BLaER1 treated with 17β-estradiol and CSF1 and Interleukin-3, amounts not matched to agents 10 nM and 100 nM (cell line): ENCODE measurements at regions not wholly inside any gene's neighbourhood (a gene's known extent, or its start where the extent isn't known, plus 50 kb on each side); places are given as distances from the start of the nearest gene placed in this dataset.
A peak's percentile ranks its signal among the peaks of the same experiment; 100 is the strongest.

Experiments used
- H3K27ac ChIP-seq, 11 experiments: shearing (Covaris generic); formaldehyde crosslinking; 2 replicates each; pipeline ENCODE4 v1.8.1; 2022
- H3K27me3 ChIP-seq, 11 experiments: shearing (Covaris generic); formaldehyde crosslinking; 2 replicates each; pipeline ENCODE4 v1.8.1; 2022
- H3K36me3 ChIP-seq, 11 experiments: shearing (Covaris generic); formaldehyde crosslinking; 2 replicates each; pipeline ENCODE4 v1.8.1; 2022
- H3K4me1 ChIP-seq, 10 experiments: shearing (Covaris generic); formaldehyde crosslinking; 2 replicates each; pipeline ENCODE4 v1.8.1; 2022
- H3K4me2 ChIP-seq, 11 experiments: shearing (Covaris generic); formaldehyde crosslinking; 2 replicates each; pipeline ENCODE4 v1.8.1; 2022
- H3K4me3 ChIP-seq, 10 experiments: shearing (Covaris generic); formaldehyde crosslinking; 2 replicates each; pipeline ENCODE4 v1.8.1; 2022
- H3K9ac ChIP-seq, 11 experiments: shearing (Covaris generic); formaldehyde crosslinking; 2 replicates each; pipeline ENCODE4 v1.8.1; 2022
- H3K9me3 ChIP-seq, 11 experiments: shearing (Covaris generic); formaldehyde crosslinking; replicated peaks in 1 of 11; 2 replicates each; pipeline ENCODE4 v1.8.1; 2022
- H4K20me1 ChIP-seq, 11 experiments: shearing (Covaris generic); formaldehyde crosslinking; 2 replicates each; pipeline ENCODE4 v1.8.1; 2022
- Cebpa-rat ChIP-seq, 11 experiments: shearing (Covaris generic); IDR thresholded peaks; 2 replicates each; pipeline ENCODE4 v1.8.1; 2022

GRCh38 chr4:35734381-35735098, 509.8 kb downstream of the ARAP2 start:
- H3K27me3 ChIP-seq, result no peaks in the 10 kb centered on the region
- no peak overlapping the region for H3K4me2 ChIP-seq
- TF ChIP-seq Cebpa-rat (IDR thresholded peaks at IDR 0.05), result no peak
- H3K36me3 ChIP-seq, result no peaks in the 10 kb centered on the region
- no peak overlapping the region for H3K27ac ChIP-seq
- peaks cover 0 to 4% (median 0%) of the 10 kb centered on the region in 11 experiments; a peak in 1 of 22 replicates for H3K9me3 ChIP-seq
- no peaks in the 10 kb centered on the region for H4K20me1 ChIP-seq
- H3K9ac ChIP-seq, result no peak overlapping the region
- H3K4me1 ChIP-seq, result peaks cover 0 to 13% (median 0%) of the 10 kb centered on the region in 10 experiments; a peak in 7 of 20 replicates
- no peak overlapping the region for H3K4me3 ChIP-seq

GRCh38 chr4:35739308-35739707, 505.0 kb downstream of the ARAP2 start:
- no peak for TF ChIP-seq Cebpa-rat (IDR thresholded peaks at IDR 0.05)
- H3K27me3 ChIP-seq, result no peaks in the 10 kb centered on the region
- no peak overlapping the region for H3K4me3 ChIP-seq
- no peak overlapping the region for H3K27ac ChIP-seq
- no peak overlapping the region for H3K9ac ChIP-seq
- no peaks in the 10 kb centered on the region for H4K20me1 ChIP-seq
- no peaks in the 10 kb centered on the region for H3K36me3 ChIP-seq
- peaks cover 0 to 4% (median 0%) of the 10 kb centered on the region in 11 experiments; a peak in 1 of 22 replicates for H3K9me3 ChIP-seq
- peaks cover 0 to 6% (median 0%) of the 10 kb centered on the region in 10 experiments; a peak in 1 of 20 replicates for H3K4me1 ChIP-seq
- 0 out of 22 replicates have a peak overlapping the region, but pooled peaks of 1 of the 11 experiments have one; percentile 4 for H3K4me2 ChIP-seq

GRCh38 chr4:35754047-35754446, 490.3 kb downstream of the ARAP2 start:
- Histone ChIP-seq H3K4me3 (no peak overlapping the region), H3K27ac (no peak overlapping the region), H3K9ac (no peak overlapping the region), H3K36me3 (no peaks in the 10 kb centered on the region), H3K4me1 (no peaks in the 10 kb centered on the region), H3K4me2 (no peak overlapping the region), H3K9me3 (peaks cover 0 to 11% (median 0%) of the 10 kb centered on the region in 11 experiments; a peak in 3 of 22 replicates), H4K20me1 (no peaks in the 10 kb centered on the region), H3K27me3 (no peaks in the 10 kb centered on the region)
- no peak for TF ChIP-seq Cebpa-rat (IDR thresholded peaks at IDR 0.05)

DNA sequence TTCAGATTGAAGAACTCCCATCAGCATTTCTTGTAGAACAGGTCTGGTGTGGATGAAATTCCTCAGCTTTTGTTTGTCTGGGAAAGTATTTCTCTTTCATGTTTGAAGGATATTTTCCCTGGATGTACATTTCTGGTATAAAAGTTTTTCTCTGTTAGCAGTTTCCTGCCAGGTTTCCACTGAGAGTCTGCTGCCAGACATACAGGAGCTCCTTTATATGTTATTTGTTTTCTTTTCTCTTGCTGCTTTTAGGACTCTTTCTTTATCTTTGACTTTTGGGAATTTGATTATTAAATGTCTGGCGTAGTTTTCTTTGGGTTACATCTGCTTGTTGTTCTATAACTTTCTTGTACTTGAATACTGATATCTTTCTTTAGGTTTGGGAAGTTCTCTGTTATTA, 486.5 kb downstream of the ARAP2 start:
- Histone ChIP-seq H3K4me3 (no peak overlapping the region), H3K36me3 (no peaks in the 10 kb centered on the region), H3K27ac (no peak overlapping the region), H3K27me3 (no peaks in the 10 kb centered on the region), H3K9me3 (peaks cover 0 to 11% (median 0%) of the 10 kb centered on the region in 11 experiments; a peak in 3 of 22 replicates), H3K4me1 (no peaks in the 10 kb centered on the region), H3K9ac (no peak overlapping the region), H4K20me1 (no peaks in the 10 kb centered on the region), H3K4me2 (no peak overlapping the region)
- TF ChIP-seq Cebpa-rat (IDR thresholded peaks at IDR 0.05), result no peak

- no peak overlapping the region for H3K9ac ChIP-seq
- H4K20me1 ChIP-seq, result no peaks in the 10 kb centered on the region
- H3K4me2 ChIP-seq, result no peak overlapping the region
- TF ChIP-seq Cebpa-rat (IDR thresholded peaks at IDR 0.05), result no peak
- no peaks in the 10 kb centered on the region for H3K4me1 ChIP-seq
- H3K36me3 ChIP-seq, result no peaks in the 10 kb centered on the region
- no peak overlapping the region for H3K4me3 ChIP-seq
- peaks cover 0 to 11% (median 0%) of the 10 kb centered on the region in 11 experiments; a peak in 3 of 22 replicates for H3K9me3 ChIP-seq
- H3K27me3 ChIP-seq, result no peaks in the 10 kb centered on the region
- no peak overlapping the region for H3K27ac ChIP-seq
Observed at GRCh38 chr4:35760807-35761206, 483.5 kb downstream of the ARAP2 start.

DNA sequence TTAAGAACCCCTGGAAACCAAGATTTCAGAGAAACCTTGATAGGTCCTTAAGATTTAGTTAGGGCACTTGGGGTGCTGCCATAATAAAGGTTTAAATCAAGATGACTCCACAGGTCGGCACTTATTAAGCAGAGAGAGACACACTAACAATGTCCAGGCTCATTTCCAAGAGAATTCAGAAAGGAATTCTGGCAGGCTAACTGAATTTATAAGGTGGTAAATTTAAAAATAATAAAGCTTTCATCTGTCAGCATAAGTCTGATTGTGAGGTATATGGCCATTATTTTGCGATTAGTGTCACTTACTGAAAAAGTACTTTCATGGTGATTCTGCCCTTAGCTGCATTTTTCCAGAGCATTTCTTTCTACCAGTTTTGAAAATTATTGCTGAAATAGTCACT, 472.7 kb downstream of the ARAP2 start:
- Histone ChIP-seq H3K27me3 (no peaks in the 10 kb centered on the region), H3K4me1 (peaks cover 0 to 9% (median 0%) of the 10 kb centered on the region in 10 experiments; a peak in 3 of 20 replicates), H3K4me3 (no peak overlapping the region), H3K4me2 (no peak overlapping the region), H3K9me3 (no peaks in the 10 kb centered on the region), H4K20me1 (no peaks in the 10 kb centered on the region), H3K36me3 (no peaks in the 10 kb centered on the region), H3K27ac (no peak overlapping the region), H3K9ac (no peak overlapping the region)
- no peak for TF ChIP-seq Cebpa-rat (IDR thresholded peaks at IDR 0.05)

GRCh38 chr4:35772291-35772690, 472.0 kb downstream of the ARAP2 start:
- no peaks in the 10 kb centered on the region for H3K27me3 ChIP-seq
- TF ChIP-seq Cebpa-rat (IDR thresholded peaks at IDR 0.05), result no peak
- peaks cover 0 to 9% (median 0%) of the 10 kb centered on the region in 10 experiments; a peak in 3 of 20 replicates for H3K4me1 ChIP-seq
- H3K4me3 ChIP-seq, result no peak overlapping the region
- no peak overlapping the region for H3K27ac ChIP-seq
- H3K9me3 ChIP-seq, result no peaks in the 10 kb centered on the region
- no peaks in the 10 kb centered on the region for H3K36me3 ChIP-seq
- H4K20me1 ChIP-seq, result no peaks in the 10 kb centered on the region
- H3K9ac ChIP-seq, result no peak overlapping the region
- no peak overlapping the region for H3K4me2 ChIP-seq

DNA sequence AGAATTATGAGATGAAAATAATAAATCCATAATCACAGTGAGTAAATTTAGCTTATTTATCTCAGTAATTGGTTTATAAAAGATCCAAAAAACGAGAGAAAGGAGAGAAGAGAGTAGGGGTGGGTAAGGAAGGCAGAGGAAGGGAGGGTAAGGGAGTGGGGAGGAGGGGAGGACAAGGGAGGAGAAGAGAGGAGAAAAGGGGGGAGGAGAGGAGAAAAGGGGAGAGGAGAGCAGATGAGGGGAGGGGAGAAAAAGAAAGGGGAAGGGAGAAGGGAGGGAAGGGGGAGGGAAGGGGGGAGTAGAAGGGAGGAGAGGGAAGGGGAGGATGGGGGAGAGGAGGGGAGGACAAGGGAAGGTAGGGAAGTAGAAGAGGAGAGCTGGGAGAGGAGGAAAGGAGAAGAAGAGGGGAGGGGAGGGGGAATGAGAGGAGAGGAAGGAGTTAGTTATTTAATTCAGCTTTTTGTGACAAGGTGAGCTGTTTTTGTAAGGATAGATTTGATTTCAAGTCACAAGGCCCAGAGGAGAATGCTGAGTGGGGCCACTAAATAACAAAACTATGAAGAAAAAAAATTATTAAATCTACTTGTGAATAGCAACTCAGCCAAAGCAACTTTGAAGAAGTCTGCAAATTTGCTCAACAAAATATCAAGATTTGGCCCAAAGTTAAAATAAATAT, 454.3 kb downstream of the ARAP2 start:
- no peak for TF ChIP-seq Cebpa-rat (IDR thresholded peaks at IDR 0.05)
- no peaks in the 10 kb centered on the region for H3K27me3 ChIP-seq
- peaks cover 0 to 5% (median 0%) of the 10 kb centered on the region in 10 experiments; a peak in 1 of 20 replicates for H3K4me1 ChIP-seq

GRCh38 chr4:35793045-35793722, 451.1 kb downstream of the ARAP2 start:
- Histone ChIP-seq H4K20me1 (no peaks in the 10 kb centered on the region), H3K4me1 (peaks cover 0 to 5% (median 0%) of the 10 kb centered on the region in 10 experiments; a peak in 1 of 20 replicates), H3K27ac (no peak overlapping the region), H3K9ac (no peak overlapping the region), H3K36me3 (no peaks in the 10 kb centered on the region), H3K27me3 (no peaks in the 10 kb centered on the region), H3K4me2 (no peak overlapping the region), H3K9me3 (peaks cover 0 to 23% (median 6%) of the 10 kb centered on the region in 11 experiments; a peak in 9 of 22 replicates), H3K4me3 (no peak overlapping the region)
- TF ChIP-seq Cebpa-rat (IDR thresholded peaks at IDR 0.05), result no peak

More for the DNA sequence above, 454.3 kb downstream of the ARAP2 start:
- no peaks in the 10 kb centered on the region for H3K36me3 ChIP-seq
- H3K9me3 ChIP-seq, result 0 out of 22 replicates have a peak, but pooled peaks cover 0 to 6% (median 0%) of the 10 kb centered on the region in 11 experiments
- H3K27ac ChIP-seq, result no peak overlapping the region
- no peak overlapping the region for H3K4me3 ChIP-seq
- no peak overlapping the region for H3K9ac ChIP-seq
- H4K20me1 ChIP-seq, result no peaks in the 10 kb centered on the region
- H3K4me2 ChIP-seq, result no peak overlapping the region
